Osteoblast (primary cell): ENCODE measurements at regions not wholly inside any gene's neighbourhood (a gene's known extent, or its start where the extent isn't known, plus 50 kb on each side); places are given as distances from the start of the nearest gene placed in this dataset.

Experiments used
- DNase-seq: peaks from one replicate; pipeline ENCODE4 v3.0.0; 2011; ENCODE audit warnings: low spot score, mixed read lengths; ENCODE audit not compliant: insufficient read length; ENCODE audit errors: missing footprints
- H2AFZ ChIP-seq: 2 replicates; pipeline ENCODE4 v1.6.0; 2011; ENCODE audit warnings: mild to moderate bottlenecking, low read length
- H3K27ac ChIP-seq: 2 replicates; pipeline ENCODE4 v1.5.1; 2011; ENCODE audit warnings: mild to moderate bottlenecking, low read depth, low read length, moderate library complexity
- H3K27me3 ChIP-seq: 2 replicates; pipeline ENCODE4 v1.6.0; 2012; ENCODE audit warnings: mild to moderate bottlenecking, control low read depth, inconsistent platforms, low read length, moderate library complexity; ENCODE audit not compliant: insufficient read depth
- H3K36me3 ChIP-seq: 2 replicates; pipeline ENCODE4 v1.5.1; 2011; ENCODE audit warnings: mild to moderate bottlenecking, low read length, control low read depth, moderate library complexity; ENCODE audit not compliant: insufficient read depth
- H3K4me1 ChIP-seq: 2 replicates; pipeline ENCODE4 v1.5.1; 2011; ENCODE audit warnings: mild to moderate bottlenecking, low read length, control low read depth, moderate library complexity; ENCODE audit not compliant: insufficient read depth
- H3K4me2 ChIP-seq: 2 replicates; pipeline ENCODE4 v1.6.0; 2011; ENCODE audit warnings: mild to moderate bottlenecking, low read length; ENCODE audit not compliant: insufficient read depth
- H3K4me3 ChIP-seq: fragments of 200-600 bp; sonication (generic); 3 replicates; pipeline ENCODE4 v1.5.1; 2012; ENCODE audit warnings: mild to moderate bottlenecking, low read length, inconsistent platforms; ENCODE audit not compliant: insufficient read depth
- H3K79me2 ChIP-seq: 2 replicates; pipeline ENCODE4 v1.6.0; 2012; ENCODE audit warnings: mild to moderate bottlenecking, low read length, control low read depth, inconsistent platforms; ENCODE audit not compliant: insufficient read depth
- H3K9me3 ChIP-seq: 2 replicates; pipeline ENCODE4 v1.5.1; 2011; ENCODE audit warnings: low read depth, low read length, control low read depth
- H4K20me1 ChIP-seq: 2 replicates; pipeline ENCODE4 v1.6.0; 2012; ENCODE audit warnings: mild to moderate bottlenecking, low read length, control low read depth; ENCODE audit not compliant: insufficient read depth
- CTCF ChIP-seq: IDR thresholded peaks from 2 replicates; pipeline ENCODE4 v1.5.1; 2011; ENCODE audit warnings: mild to moderate bottlenecking, low read depth, low read length, moderate library complexity; ENCODE audit errors: extremely low read depth

GRCh38 chr5:153014194-153014593, 476.3 kb upstream of the GRIA1 start:
- Histone ChIP-seq H3K4me3 (no peak overlapping the region), H3K9me3 (no peaks in the 10 kb centered on the region), H3K36me3 (no peaks in the 10 kb centered on the region), H3K27me3 (no peaks in the 10 kb centered on the region), H4K20me1 (no peaks in the 10 kb centered on the region), H2AFZ (no peak overlapping the region), H3K27ac (no peak overlapping the region), H3K4me2 (no peak overlapping the region), H3K79me2 (no peaks in the 10 kb centered on the region), H3K4me1 (no peaks in the 10 kb centered on the region)
- no peak for TF ChIP-seq CTCF
- DNase-seq, result no peak

DNA sequence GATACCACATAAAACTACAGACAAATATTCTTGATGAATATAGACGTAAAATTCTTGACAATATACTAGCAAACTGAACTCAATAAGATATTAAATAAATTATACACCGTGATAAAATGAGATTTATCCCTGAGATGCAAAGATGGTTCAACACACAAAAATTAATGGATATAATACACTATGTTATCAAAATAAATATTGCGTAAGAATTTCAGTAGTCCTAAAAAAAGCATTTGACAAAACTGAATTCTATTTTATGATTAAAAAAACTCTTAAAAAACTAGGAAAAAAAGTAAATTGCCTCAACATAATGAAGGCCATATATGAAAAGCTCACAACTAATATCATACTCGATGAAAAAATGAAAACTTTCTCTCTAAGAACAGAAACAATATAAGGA, 472.3 kb upstream of the GRIA1 start:
- Histone ChIP-seq H2AFZ (no peak overlapping the region), H3K36me3 (no peaks in the 10 kb centered on the region), H3K4me2 (no peak overlapping the region), H3K27ac (no peak overlapping the region), H3K9me3 (peaks cover 3% of the 10 kb centered on the region), H3K4me1 (no peaks in the 10 kb centered on the region), H3K27me3 (no peaks in the 10 kb centered on the region), H3K79me2 (no peaks in the 10 kb centered on the region), H4K20me1 (no peaks in the 10 kb centered on the region), H3K4me3 (no peak overlapping the region)
- no peak for TF ChIP-seq CTCF
- no peak for DNase-seq

GRCh38 chr5:153030755-153031725, 459.4 kb upstream of the GRIA1 start:
- DNase-seq, result no peak
- Histone ChIP-seq H3K4me1 (no peaks in the 10 kb centered on the region), H2AFZ (no peak overlapping the region), H3K79me2 (no peaks in the 10 kb centered on the region), H3K36me3 (no peaks in the 10 kb centered on the region), H3K9me3 (no peaks in the 10 kb centered on the region), H4K20me1 (no peaks in the 10 kb centered on the region), H3K4me2 (no peak overlapping the region), H3K27me3 (no peaks in the 10 kb centered on the region), H3K4me3 (no peak overlapping the region), H3K27ac (no peak overlapping the region)
- TF ChIP-seq CTCF, result no peak

DNA sequence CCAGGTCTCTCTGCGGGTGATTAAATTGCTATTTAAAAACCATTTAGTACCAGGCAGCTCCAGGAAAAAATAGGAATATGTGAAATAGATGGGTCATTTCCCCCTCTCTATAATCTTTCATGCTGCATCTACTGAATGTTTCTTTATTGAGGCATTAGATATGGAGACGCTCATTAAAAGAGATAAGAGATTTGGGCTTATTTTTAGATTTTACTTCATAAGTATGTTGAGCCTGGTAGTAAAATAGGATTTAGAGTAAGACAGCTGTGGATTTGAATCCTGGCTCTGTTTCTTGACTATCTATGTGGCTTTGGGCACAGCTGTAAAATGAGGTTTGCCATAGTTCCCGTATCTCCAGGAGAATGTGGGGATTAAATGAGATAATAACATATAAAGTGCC, 451.0 kb upstream of the GRIA1 start:
- TF ChIP-seq CTCF, result no peak
- Histone ChIP-seq H3K27ac (no peak overlapping the region), H3K4me3 (no peak overlapping the region), H3K27me3 (no peaks in the 10 kb centered on the region), H3K4me2 (no peak overlapping the region), H4K20me1 (no peaks in the 10 kb centered on the region), H2AFZ (no peak overlapping the region), H3K4me1 (no peaks in the 10 kb centered on the region), H3K36me3 (no peaks in the 10 kb centered on the region), H3K9me3 (no peaks in the 10 kb centered on the region), H3K79me2 (no peaks in the 10 kb centered on the region)
- DNase-seq, result no peak
